Suppressor macrophage treated with lipopolysaccharide for 4 hours (primary cell): ENCODE measurements at regions not wholly inside any gene's neighbourhood (a gene's known extent, or its start where the extent isn't known, plus 50 kb on each side); places are given as distances from the start of the nearest gene placed in this dataset.
"Not testable (repeated sequence)": the region's sequence is repeated elsewhere in the genome, so short reads cannot be mapped to it uniquely, and the experiment has no call there.

Experiments
- DNase-seq: peaks from one replicate; pipeline ENCODE4 v3.0.0-alpha.2; 2020

- DNase-seq: no peak
These were observed 1272.4 kb downstream of the CDH8 start for GRCh38 chr16:60763869-60764268.

- no peak for DNase-seq
These were observed 1280.3 kb downstream of the CDH8 start for GRCh38 chr16:60755907-60756306.

- no peak for DNase-seq
These were observed 1287.9 kb downstream of the CDH8 start for GRCh38 chr16:60748366-60748765.

GRCh38 chr16:60744198-60744597 lies 1292.0 kb downstream of the CDH8 start:
- no peak for DNase-seq

GRCh38 chr16:60741810-60742209 lies 1294.4 kb downstream of the CDH8 start:
- DNase-seq: no peak

GRCh38 chr16:60739737-60740683 lies 1296.2 kb downstream of the CDH8 start:
- no peak for DNase-seq

- DNase-seq: no peak
These were observed 1304.7 kb downstream of the CDH8 start for GRCh38 chr16:60731329-60732050.

GRCh38 chr16:60729051-60729450 lies 1307.2 kb downstream of the CDH8 start:
- DNase-seq: no peak

- no peak for DNase-seq
These were observed 1308.4 kb downstream of the CDH8 start for GRCh38 chr16:60727851-60728250.

- DNase-seq: no peak
These were observed 1316.2 kb downstream of the CDH8 start for GRCh38 chr16:60720060-60720459.

GRCh38 chr16:60717808-60718207 lies 1318.4 kb downstream of the CDH8 start:
- DNase-seq: no peak

- no peak for DNase-seq
These were observed 1324.1 kb downstream of the CDH8 start for GRCh38 chr16:60712144-60712543.

- no peak for DNase-seq
These were observed 1331.5 kb downstream of the CDH8 start for GRCh38 chr16:60704726-60705125.

GRCh38 chr16:60703096-60703495 lies 1333.1 kb downstream of the CDH8 start:
- DNase-seq: no peak

- no peak for DNase-seq
These were observed 1349.4 kb downstream of the CDH8 start for GRCh38 chr16:60686824-60687223.

- DNase-seq: no peak
These were observed 1352.2 kb downstream of the CDH8 start for GRCh38 chr16:60684002-60684401.

- no peak for DNase-seq
These were observed 1354.0 kb downstream of the CDH8 start for GRCh38 chr16:60682219-60682618.

GRCh38 chr16:60681043-60681442 lies 1355.2 kb downstream of the CDH8 start:
- DNase-seq: no peak

- no peak for DNase-seq
These were observed 1361.2 kb downstream of the CDH8 start for GRCh38 chr16:60675022-60675421.

- DNase-seq: no peak
These were observed 1362.0 kb downstream of the CDH8 start for GRCh38 chr16:60674241-60674640.

GRCh38 chr16:60655514-60656153 lies 1380.6 kb downstream of the CDH8 start:
- no peak for DNase-seq

- no peak for DNase-seq
These were observed 1384.9 kb downstream of the CDH8 start for GRCh38 chr16:60651346-60651745.

- no peak for DNase-seq
These were observed 1387.9 kb downstream of the CDH8 start for GRCh38 chr16:60648290-60648689.

GRCh38 chr16:60647388-60647787 lies 1388.8 kb downstream of the CDH8 start:
- not testable (repeated sequence) for DNase-seq
